Bronchial epithelial cell (primary cell): ENCODE measurements at regions not wholly inside any gene's neighbourhood (a gene's known extent, or its start where the extent isn't known, plus 50 kb on each side); places are given as distances from the start of the nearest gene placed in this dataset.

Experiments used
- DNase-seq: peaks from one replicate; pipeline ENCODE4 v3.0.0-alpha.2; 2010; ENCODE audit warnings: low read depth
- FAIRE-seq: peaks from 2 replicates; lab custom pipeline; 2011; peaks lifted over from hg19 to GRCh38; lab: Jason Lieb, UNC
- H3K27me3 ChIP-seq: 2 replicates; pipeline ENCODE4 v1.5.1; 2011; ENCODE audit warnings: low read length; ENCODE audit not compliant: control insufficient read depth, insufficient read depth
- H3K36me3 ChIP-seq: 2 replicates; pipeline ENCODE4 v1.5.1; 2011; ENCODE audit warnings: low read length; ENCODE audit not compliant: control insufficient read depth, insufficient read depth
- H3K4me3 ChIP-seq: 2 replicates; pipeline ENCODE4 v1.5.1; 2011; ENCODE audit warnings: mild to moderate bottlenecking, low read depth, low read length, control low read depth
- CTCF ChIP-seq: IDR thresholded peaks from 2 replicates; pipeline ENCODE4 v1.5.1; 2011; ENCODE audit warnings: mild to moderate bottlenecking, moderate library complexity, low read length, control low read depth, inconsistent platforms; ENCODE audit not compliant: insufficient read depth, severe bottlenecking

GRCh38 chrX:35340465-35340864 lies 397.9 kb downstream of the FAM47B start:
- no peaks in the 10 kb centered on the region for H3K27me3 ChIP-seq
- H3K4me3 ChIP-seq, result no peak overlapping the region
- DNase-seq, result peak; percentile 72
- no peaks in the 10 kb centered on the region for H3K36me3 ChIP-seq
- TF ChIP-seq CTCF, result no peak
- FAIRE-seq, result no peak

GRCh38 chrX:35351212-35351611 lies 408.6 kb downstream of the FAM47B start:
- Histone ChIP-seq H3K27me3 (no peaks in the 10 kb centered on the region), H3K4me3 (no peak overlapping the region), H3K36me3 (no peaks in the 10 kb centered on the region)
- DNase-seq (peak; percentile 96), FAIRE-seq (no peak)
- TF ChIP-seq CTCF, result no peak

- no peak for TF ChIP-seq CTCF
- Histone ChIP-seq H3K4me3 (no peak overlapping the region), H3K36me3 (no peaks in the 10 kb centered on the region), H3K27me3 (no peaks in the 10 kb centered on the region)
- FAIRE-seq (no peak), DNase-seq (no peak)
Observed at GRCh38 chrX:35351795-35352483, 409.3 kb downstream of the FAM47B start.

- no peak for TF ChIP-seq CTCF
- FAIRE-seq, result no peak
Observed at GRCh38 chrX:35357656-35358055, 415.1 kb downstream of the FAM47B start.

GRCh38 chrX:35362866-35363265 lies 420.3 kb downstream of the FAM47B start:
- Histone ChIP-seq H3K4me3 (no peak overlapping the region), H3K27me3 (no peaks in the 10 kb centered on the region), H3K36me3 (no peaks in the 10 kb centered on the region)
- TF ChIP-seq CTCF, result no peak
- no peak for DNase-seq
- FAIRE-seq, result no peak

More at GRCh38 chrX:35357656-35358055, 415.1 kb downstream of the FAM47B start:
- no peaks in the 10 kb centered on the region for H3K27me3 ChIP-seq
- no peak overlapping the region for H3K4me3 ChIP-seq
- H3K36me3 ChIP-seq, result no peaks in the 10 kb centered on the region
- peak; percentile 54 for DNase-seq

GRCh38 chrX:35374116-35374515 lies 424.0 kb upstream of the MAGEB16 start:
- Histone ChIP-seq H3K36me3 (no peaks in the 10 kb centered on the region), H3K4me3 (no peak overlapping the region), H3K27me3 (no peaks in the 10 kb centered on the region)
- DNase-seq (no peak), FAIRE-seq (no peak)
- TF ChIP-seq CTCF, result no peak
